ENCODE measurements at regions not wholly inside any gene's neighbourhood (a gene's known extent, or its start where the extent isn't known, plus 50 kb on each side); places are given as distances from the start of the nearest gene placed in this dataset.

- TF ChIP-seq CREB5 (CRISPR knock-in tag; IDR thresholded peaks at IDR 0.05; ENCODE audit: low read depth) = no peak
- no peak for TF ChIP-seq PATZ1 (CRISPR knock-in tag; IDR thresholded peaks at IDR 0.05; ENCODE audit: borderline replicate concordance)
- no peak for TF ChIP-seq ZFP30 (CRISPR knock-in tag; IDR thresholded peaks at IDR 0.05)
- TF ChIP-seq GLIS3 (CRISPR knock-in tag; IDR thresholded peaks at IDR 0.05) = no peak
- TF ChIP-seq CSDC2 (CRISPR knock-in tag; IDR thresholded peaks at IDR 0.05) = no peak
- TF ChIP-seq ZC3H10 (CRISPR knock-in tag; IDR thresholded peaks at IDR 0.05) = no peak
- no peak for TF ChIP-seq SNAI2 (CRISPR knock-in tag; IDR thresholded peaks at IDR 0.05)
- no peak for TF ChIP-seq RARB (CRISPR knock-in tag; IDR thresholded peaks at IDR 0.05)
Measured at GRCh38 chr16:88308441-88309173, 74.2 kb upstream of the ZNF469 start.
